COLO668 (cell line): ENCODE measurements at regions not wholly inside any gene's neighbourhood (a gene's known extent, or its start where the extent isn't known, plus 50 kb on each side); places are given as distances from the start of the nearest gene placed in this dataset.
"Not testable (repeated sequence)": the region's sequence is repeated elsewhere in the genome, so short reads cannot be mapped to it uniquely, and the experiment has no call there.

Experiments used
- DNase-seq: peaks from one replicate; lab custom pipeline; 2025; ENCODE audit not compliant: unreplicated experiment; lab: John Stamatoyannopoulos, UW

DNA sequence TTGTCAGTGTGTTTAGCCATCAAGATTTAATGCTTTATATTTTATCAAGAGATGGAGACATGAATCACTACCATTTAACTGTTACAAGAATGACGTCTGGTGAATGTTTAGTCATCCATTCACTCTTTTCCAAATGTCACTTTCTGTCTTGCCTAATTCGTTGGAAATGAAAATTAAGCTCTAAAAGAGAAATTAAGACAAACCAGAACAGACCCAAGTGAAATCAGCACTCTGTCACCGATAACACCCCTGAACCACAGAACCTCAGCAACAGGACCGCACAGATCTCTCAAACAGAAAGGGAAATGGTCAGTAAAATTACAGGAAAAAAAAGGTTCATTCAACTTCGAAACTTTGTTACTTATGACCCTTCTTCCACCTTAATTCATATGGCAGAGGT lies 320.9 kb downstream of the BCL2L11 start:
- not testable (repeated sequence) for DNase-seq

DNA sequence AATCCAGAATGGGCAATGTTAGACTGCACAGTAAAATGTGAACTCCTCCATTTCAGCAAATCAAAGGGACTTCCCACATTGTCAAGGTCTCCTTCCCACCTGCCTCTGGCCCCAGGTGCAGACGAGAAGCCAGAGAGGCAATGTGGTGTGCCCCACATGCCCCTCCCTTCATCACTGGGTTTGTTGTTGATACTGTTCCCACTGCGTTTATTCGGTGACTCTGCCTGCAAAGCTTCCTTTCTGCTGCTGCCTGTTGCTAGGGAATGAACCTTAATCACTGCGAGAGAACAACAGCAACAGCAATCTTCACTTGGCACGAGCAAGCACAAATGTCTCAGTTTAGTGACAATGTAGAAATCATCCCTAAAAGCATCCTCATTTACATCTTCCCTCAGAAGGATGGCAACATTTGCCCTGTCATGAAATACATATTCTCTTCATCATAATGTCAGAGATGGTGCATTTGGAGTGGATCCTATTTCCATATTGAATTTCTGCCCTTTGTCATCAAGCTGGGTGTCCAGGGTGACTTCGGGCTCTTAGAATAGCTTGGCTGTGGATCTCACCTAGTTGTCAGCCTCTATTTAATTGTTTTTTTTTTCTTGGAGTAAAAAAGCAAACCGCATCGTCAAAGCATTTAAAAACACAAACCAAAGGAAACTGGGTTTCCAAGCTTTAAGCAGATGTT lies 322.2 kb downstream of the BCL2L11 start:
- not testable (repeated sequence) for DNase-seq

DNA sequence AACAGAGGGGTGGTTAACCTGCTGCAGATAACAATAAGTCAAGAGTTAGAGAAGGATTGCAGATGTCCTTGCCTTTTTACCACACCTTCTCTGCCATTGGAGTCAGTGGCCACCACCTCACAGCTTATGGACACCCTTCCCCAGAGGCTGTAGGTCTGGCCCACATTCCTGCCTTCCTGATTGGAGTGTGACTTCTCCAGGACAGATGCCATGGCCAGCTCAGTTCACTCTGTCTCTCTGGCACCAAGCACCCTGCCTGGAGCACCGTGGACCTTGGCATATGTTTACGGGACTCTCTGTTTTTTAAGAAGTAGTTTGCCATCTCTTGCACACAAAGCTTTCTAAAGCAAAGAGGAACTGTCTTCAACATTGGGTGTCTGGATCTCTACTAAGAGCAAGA lies 323.8 kb downstream of the BCL2L11 start:
- DNase-seq = not testable (repeated sequence)

DNA sequence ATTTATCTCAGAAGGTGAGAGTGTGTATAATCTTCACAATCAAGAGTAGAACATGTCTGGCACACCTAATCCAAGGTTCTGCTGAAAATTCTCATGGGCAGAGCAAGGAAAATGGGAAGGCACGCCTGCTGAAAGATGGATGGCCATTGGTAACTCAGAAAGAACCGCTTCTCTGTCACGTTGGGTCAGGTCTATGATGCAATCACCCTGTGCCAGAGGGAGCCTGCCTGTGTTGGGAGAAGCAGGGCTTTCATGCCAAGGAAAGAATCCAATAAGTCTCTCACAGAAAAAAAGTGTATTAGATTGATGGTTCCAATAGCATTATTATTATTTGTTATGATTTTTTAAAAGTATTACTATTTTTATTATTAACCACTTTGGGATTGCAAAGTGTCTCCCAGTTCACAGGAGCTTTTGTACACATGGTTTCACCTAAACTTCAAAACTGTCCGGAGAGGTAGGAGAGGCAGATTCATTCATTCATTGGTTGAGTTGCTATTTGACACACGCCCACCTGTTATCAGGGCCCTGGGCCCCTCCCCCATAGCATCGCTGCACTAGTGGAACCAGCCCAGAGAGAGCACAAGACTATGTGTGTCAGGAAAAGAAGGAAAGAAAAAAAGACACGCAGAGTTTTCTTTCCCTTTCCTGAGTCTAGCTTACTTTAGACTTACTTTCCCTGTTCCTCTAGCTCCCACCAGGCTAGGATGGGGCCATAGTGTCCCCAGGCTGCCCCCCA lies 324.6 kb downstream of the BCL2L11 start:
- not testable (repeated sequence) for DNase-seq

DNA sequence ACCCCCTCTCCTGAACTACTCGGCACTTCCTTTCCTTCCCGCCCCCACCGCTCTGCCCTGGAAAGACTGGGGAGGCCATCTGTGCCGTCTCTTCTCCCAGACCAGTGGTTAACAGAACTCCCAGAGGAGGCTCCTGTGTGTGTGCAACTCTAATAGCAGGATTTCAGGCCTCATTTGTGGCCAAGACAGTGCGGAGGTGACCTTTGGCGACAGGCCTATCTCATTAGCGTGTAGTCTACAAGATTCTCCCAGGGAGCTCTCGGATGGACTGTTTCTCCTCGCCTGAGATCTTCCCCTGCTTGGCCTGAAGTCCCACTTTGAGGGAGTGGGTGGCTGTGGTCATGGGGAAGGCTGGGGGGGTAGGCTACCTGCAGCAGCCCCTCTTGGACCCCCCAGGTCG lies 325.2 kb downstream of the BCL2L11 start:
- DNase-seq = not testable (repeated sequence)

DNA sequence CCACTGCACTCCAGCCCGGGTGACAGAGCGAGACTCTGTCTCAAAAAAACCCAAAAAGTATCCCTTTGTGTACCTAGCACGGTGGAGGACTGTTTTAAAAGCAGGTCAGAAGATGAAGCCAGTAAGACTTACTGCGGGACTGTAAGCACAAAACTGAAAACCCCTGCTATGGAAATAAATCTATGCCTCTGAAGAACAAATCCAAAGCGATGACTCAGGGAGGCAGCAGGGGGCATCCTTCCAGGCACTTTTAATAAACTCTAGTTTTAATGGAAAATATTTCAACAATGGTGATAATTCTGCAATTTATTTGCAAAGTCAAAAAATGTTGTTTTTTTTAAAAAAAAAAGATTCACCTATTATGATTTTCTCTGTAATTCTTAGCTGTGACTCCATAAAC lies 326.8 kb downstream of the BCL2L11 start:
- not testable (repeated sequence) for DNase-seq

DNA sequence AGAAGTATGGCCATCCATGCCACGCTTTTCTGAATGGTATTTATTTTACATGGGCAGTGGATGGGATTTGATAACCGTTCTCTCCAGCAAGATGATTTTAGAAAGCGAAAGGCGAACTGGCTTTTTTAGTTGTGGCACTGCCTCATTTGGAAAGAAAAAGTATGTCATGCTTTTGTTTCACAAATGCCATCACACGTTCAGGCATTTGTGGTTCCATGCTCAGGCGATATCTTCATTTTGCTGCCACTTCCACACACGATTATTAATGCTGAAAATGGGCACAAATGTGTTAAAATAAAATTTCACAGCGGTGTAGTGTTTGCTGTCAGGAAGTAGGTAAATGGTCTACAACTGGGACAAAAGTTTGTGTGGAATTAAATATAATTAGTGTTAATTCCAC lies 328.1 kb downstream of the BCL2L11 start:
- DNase-seq = not testable (repeated sequence)

DNA sequence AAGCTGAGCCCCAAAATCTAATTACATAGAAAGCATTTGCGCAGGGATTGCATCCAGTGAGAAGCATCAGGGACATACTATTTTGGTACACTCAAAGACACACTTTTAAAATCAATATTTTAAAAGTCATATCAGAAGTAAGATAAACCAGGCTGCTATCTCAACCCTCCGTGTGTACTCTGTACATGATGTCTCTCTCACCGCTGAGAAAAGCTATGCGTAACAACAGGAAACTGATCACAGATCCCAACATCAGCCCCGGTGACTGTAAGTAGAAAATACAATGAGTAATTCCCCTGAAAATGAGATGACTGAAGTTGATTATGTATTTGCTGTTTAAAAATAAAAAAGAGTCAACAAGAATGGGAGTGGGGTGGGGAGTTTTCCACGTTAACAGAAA lies 329.8 kb downstream of the BCL2L11 start:
- DNase-seq = not testable (repeated sequence)

DNA sequence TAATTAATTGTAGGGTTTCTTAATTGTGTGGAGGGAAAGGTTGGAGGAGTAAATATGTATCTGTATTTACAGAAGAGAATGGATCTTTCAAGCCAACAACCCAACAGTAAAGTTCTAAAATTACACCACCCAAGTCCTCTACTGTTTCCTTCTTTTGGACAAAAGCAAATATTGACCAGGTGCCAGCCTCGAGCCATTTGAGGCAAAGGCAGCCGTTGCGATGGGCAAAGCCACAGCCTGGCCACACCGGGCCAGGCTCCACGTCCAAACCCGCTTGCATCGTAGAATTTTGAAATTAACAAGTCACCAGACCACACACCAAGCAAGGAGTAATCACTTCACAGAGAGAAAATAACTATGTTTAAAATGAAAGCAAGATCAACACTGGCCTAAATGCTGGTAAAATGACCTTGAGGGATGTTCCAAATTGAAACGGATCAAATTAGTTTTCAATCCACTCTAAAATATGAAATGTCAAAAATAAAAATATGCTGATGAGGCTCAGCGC lies 331.0 kb downstream of the BCL2L11 start:
- not testable (repeated sequence) for DNase-seq

DNA sequence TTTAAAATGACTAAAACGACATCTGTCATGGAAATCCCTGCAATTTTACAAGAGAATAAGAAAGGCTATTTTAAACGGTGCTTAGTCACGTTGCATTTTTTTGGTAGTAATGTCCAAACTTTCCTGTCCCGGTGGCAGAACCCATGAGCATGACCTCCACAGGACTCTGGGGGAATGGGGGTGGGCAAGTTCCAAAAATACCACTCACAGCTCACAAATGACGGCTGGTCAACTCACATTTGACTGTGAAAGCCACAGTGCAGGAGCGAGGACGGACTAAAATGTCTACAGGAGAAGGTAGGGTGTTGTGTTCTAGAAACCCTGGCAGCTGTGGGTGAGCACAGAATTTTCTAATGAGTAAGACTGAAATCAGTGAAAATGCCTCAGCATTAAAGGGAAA lies 331.5 kb downstream of the BCL2L11 start:
- not testable (repeated sequence) for DNase-seq

DNA sequence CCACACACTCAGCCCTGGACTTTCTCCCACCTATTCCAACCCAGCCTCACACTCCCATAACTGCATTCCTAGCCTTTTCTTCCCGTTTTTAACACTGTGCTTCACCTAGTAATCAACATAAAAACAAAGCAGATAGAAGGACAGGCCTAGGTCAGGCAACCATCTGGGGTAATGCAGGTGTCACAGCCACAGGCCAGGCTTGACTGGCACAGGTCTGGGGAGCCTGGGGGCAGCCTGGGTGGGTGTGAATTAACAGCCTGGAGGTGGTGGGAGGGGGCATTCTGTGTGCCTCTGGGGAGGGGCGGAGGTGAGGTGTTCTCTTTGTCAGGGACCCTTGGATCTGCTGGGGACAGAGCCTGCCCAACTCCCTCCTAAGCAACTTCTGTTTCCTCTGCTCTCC lies 332.6 kb downstream of the BCL2L11 start:
- not testable (repeated sequence) for DNase-seq

DNA sequence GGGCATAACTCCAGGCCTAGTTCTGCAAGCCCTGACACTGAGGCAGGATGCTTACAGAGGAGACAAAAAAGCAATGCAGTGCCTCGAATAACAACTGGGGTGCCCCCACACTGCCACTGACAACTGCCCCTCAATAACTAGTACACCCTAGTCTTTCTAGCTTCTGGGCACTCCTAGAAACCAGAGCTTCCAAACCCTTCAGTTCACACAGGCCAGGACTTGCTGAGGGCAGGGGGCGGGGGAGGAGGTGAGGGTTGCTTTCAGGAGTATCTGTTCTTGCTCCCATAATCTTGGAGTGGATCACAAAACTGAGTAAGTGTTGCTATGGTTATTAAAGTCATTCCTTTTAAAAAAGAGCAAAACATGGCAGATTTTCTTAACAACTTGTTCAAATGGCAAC lies 333.1 kb downstream of the BCL2L11 start:
- not testable (repeated sequence) for DNase-seq

DNA sequence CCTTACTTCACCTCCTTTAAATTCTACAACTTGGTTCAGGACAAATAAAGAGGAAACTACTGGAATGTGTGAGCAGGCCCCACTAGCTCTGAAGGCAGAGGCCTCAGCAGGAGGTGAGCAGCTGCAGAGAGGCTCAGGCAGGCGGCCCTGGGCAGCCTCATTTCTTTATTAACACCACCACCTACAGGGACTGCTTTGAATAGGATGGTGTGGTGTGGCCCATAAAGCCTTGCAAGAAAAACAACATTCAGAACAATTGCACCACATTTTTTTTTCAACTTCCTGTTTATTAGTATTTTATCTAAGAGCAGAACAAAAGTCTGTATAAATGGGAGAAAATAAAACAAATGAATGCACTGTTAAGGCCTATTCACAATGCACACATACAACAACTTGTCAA lies 333.7 kb downstream of the BCL2L11 start:
- DNase-seq = not testable (repeated sequence)

DNA sequence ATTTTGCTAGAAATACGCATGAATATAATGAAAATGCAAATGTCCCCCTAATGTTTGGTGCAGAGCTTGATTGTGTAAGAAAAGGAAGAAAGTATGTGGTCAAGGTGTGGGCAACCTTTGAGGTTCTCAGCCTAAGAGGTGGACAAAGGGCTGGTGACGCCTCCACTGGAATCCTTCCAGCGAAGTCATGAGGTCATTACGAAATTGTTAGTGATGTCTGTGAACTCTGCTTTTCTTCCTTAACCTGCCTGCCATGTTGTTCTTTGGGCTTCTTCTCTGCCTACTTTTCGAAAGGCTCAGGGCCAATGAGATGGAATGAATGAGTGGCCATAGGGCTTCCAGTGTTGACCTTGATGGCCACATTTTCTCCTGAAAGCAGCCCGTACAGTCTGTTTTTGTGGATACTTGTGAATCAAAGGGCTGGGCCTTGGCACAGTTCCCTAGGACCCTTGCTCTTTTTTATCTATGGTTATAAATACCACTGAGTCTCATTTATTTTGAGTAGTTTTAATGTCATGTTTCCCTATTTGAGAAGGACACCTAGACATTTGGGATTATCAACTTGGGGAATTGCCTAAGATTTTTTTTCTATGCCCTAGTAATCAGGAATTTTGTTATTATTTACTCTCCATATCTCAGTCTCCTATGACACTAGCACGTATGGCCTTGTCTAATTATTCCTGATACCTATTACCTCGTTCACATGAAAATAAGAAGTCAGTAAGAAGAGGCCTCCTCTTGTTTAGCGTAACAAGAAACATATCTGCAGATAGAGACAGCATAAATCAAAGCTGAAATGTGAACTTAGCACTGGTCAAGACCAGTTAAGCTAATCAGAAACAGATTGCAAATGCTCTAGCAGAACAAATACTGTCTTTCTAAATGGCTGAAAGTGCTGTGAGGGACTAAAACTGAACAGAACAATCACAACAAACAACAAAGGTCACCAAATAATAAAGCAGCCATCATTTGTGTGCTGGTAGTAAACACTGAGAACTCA lies 334.6 kb downstream of the BCL2L11 start:
- not testable (repeated sequence) for DNase-seq

DNA sequence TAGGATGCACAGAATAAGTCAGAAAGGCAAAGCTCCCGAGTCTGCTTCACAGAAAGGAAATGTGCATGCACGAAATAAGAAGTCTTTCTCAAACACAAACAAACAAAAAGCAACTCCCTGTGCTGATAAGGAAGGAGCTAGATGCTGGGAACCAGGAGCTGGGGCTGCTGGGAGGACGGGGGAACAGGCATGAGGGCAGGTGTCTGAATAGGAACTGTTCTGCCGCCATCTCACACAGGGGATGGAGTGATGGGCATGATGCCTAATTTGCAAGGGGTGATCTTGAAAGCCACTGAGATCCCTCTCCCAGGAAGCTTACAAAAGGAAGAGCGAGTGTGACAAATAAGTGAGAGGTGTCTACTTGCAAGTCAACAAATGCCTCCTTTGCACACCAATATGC lies 336.5 kb downstream of the BCL2L11 start:
- DNase-seq = not testable (repeated sequence)

DNA sequence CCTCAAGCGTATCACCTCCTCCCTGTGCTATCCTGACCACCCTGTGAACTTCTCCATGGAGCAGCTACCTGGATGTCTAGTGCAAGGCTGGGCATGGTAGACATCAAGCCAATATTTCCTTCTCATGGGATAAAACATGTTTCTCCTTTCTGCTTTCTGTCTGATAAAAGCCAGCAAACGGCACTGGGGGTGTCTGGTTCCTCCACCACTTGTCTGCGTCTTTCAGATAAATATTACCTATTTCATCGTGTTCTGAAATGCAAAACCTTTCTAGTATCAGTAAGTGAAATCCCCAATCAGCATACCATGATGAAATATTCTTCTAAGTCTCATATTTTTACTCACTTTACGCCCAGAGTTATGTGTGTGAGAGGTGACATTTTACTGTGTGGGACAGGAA lies 340.2 kb downstream of the BCL2L11 start:
- DNase-seq = not testable (repeated sequence)

DNA sequence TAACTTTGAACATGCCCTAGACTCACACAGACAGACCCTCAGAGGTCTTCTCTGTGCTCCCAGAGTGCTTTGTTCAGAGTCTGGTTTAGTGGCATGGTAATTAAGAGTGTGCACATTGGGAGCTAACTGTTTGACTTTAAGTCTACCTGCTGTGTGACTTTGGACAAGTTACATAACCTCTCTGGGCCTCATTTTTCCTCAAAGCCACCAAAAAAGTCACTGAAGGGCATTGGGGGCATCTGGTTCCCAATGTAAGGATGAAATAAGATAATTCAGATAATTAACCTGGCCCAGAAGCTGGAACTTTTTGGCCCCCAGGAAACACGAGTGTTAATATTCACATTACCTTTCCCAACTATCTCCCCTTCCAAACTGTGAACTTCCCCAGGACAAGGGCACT lies 341.1 kb downstream of the BCL2L11 start:
- DNase-seq = not testable (repeated sequence)

DNA sequence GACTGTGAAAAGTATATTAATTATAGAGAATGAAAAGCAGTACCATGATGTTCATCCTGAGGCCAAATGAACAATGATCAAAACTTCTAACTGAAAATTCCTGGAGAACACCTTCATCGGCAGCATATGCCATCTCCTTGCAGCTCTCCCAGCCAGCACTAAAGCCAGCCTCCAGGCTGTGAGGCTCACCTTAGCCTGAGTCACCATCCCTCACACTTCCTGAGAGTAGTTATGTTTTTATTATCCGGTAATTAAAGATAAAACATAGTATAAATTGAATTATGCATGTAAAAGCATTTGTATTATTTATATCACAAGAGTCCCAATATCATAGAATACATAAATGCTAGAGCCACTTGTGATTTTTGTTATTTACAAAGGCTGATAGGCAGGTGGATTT lies 341.9 kb downstream of the BCL2L11 start:
- DNase-seq = not testable (repeated sequence)

DNA sequence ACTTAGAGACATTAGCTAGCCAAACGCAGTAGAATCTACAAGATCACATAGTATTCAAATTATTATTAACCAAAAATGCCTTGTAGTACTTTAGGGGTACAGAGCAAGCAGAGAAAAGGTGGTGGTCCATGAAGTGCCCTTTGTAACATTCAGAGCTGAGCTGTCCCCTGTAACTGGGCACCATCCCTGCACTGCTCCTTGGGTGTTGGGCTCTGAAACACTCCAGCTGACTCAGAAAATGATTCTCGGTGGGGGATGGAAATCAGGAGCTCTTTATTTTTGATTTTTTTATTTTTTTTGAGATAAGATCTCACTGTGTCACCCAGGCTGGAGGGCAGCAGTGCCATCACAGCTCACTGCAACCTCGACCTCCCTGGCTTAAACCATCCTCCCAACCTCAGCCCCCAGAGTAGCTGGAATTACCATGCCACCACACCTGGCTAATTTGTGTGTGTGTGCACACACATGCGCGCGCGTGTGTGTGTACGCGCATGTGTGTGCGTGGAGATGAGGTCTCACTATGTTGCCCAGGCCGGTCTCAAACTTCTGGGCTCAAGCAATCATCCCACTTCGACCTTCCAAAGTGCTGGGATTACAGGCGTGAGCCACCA lies 342.6 kb downstream of the BCL2L11 start:
- not testable (repeated sequence) for DNase-seq

DNA sequence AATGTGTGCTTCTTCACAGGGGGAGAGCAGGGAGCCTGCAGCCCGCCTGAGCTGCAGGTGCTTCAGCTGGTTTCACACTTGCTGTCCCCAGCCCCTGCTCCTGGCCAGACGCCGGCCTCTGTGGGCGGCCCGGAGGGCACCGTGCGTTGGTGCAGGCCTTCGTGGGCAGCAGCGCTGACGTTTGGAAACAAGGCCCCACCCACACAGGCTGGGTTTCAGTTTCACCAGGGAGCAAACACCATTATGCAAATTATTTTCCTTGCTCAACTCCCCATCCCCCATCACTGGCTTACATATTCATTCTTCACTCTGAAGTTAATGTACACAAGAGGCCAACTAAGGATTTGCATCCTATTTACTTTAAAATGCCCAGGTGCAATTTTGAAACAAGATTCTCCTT lies 343.2 kb downstream of the BCL2L11 start:
- not testable (repeated sequence) for DNase-seq

DNA sequence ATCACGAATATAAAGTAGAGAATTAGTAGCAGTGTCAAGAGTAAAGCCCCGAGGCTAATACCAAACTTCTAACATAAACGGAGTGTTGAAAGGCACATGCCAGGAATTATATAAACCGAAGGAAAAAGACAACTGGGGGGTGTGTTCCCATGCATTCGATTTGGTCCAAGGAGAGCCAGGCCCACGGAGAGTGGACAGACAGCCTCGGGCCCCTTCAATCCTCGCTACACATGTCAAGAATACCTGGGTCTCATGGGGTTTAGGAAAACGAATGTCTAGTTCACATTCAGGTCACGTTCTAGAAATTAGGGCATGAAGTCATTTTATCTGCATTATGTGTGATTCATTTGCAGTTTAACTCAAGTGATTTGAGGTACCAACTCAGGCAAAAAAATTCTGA lies 343.7 kb downstream of the BCL2L11 start:
- not testable (repeated sequence) for DNase-seq
